ENCODE measurements at regions not wholly inside any gene's neighbourhood (a gene's known extent, or its start where the extent isn't known, plus 50 kb on each side); places are given as distances from the start of the nearest gene placed in this dataset.

DNA sequence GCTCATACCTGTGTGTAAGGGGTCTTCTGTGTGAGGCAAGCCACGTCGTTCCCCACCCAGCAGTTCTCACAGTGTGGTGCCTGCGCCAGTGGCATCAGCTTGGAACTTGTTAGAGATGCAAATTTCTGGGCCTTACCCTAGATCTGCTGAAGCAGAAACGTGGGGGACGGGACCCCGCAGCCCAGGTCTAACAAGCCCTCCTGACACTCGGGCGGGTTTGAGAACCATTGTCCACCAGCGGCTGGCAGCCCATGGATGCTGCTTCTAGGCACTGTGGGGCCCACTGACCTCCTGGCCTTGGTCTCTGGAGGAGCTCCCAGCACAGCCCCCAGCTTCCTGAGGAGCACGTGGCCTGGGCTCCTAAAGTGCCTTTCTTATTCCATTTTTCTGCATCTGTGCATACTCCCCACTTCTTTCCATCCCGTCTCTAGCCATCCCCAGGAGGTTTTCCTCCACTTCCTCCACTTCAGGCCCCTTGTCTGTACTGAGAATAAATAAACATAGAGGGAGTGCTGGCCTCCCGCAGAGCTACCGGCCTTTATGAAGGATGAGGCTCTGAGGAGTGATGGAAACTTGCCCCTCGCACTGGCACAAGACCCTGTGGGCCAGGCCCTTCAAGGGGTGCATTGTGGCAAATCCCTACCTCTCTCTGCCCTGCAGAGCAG lies 94.3 kb downstream of the GALR1 start:
- H3K79me2 ChIP-seq (ENCODE audit: insufficient read depth, low read length) = no peaks in the 10 kb centered on the region
- peaks cover 2 to 24% of the 10 kb centered on the region in 2 experiments; a peak in 2 of 5 replicates for H3K27me3 ChIP-seq (ENCODE audit: control insufficient read depth in 1 of 2, insufficient read depth in 2 of 2, low read length in 2 of 2)
- FAIRE-seq = no peak
- H3K9ac ChIP-seq (ENCODE audit: insufficient read depth, low read depth, low read length) = no peak overlapping the region
- 3% methylated on average over 5 of the region's 14 CpGs for WGBS (ENCODE audit: low lambda C conversion rate)
- POLR2A ChIA-PET = no interaction called here
- H3K36me3 ChIP-seq (replicated peaks in 1 of 2; ENCODE audit: control insufficient read depth in 1 of 2, insufficient read depth in 2 of 2, low read length in 2 of 2) = no peaks in the 10 kb centered on the region
- H2AFZ ChIP-seq (ENCODE audit: low read length) = no peak overlapping the region
- H3K9me3 ChIP-seq (ENCODE audit: low read length) = no peaks in the 10 kb centered on the region
- H3K4me2 ChIP-seq (ENCODE audit: low read depth, low read length) = no peak overlapping the region
- no peak overlapping the region for H3K4me3 ChIP-seq (replicated peaks in 1 of 3; ENCODE audit: insufficient read depth in 1 of 3, low read depth in 2 of 3, low read length in 3 of 3)
- H3K4me1 ChIP-seq (ENCODE audit: insufficient read depth, low read length) = no peaks in the 10 kb centered on the region
- intact Hi-C loops (cut with micrococcal nuclease; ENCODE audit: unreplicated experiment) (no loop called here), in situ Hi-C loops (cut with HindIII; ENCODE audit: extremely low pct_ligation_motif_present, low pct_unique_long_range_greater_than_20kb) (no loop called here)
- DNase-seq (ENCODE audit: low spot score) = no peak
- no peaks in the 10 kb centered on the region for H4K20me1 ChIP-seq (ENCODE audit: insufficient read depth, low read length)
- CTCF ChIA-PET (ENCODE audit: low intra/inter-chr PET ratio, low total read pairs) = no interaction called here
- no peak for ATAC-seq
- no TSS peak for BruUV-seq (replicated peaks)
- H3K27ac ChIP-seq (ENCODE audit: extremely low read length, insufficient read depth, low read length) = no peak overlapping the region
- TF ChIP-seq PAX8 (CRISPR knock-in tag; IDR thresholded peaks at IDR 0.05; ENCODE audit: borderline replicate concordance) (no peak), NKX3-1 (CRISPR knock-in tag; IDR thresholded peaks at IDR 0.05) (no peak), NFE2L1 (CRISPR knock-in tag; IDR thresholded peaks at IDR 0.05; ENCODE audit: borderline replicate concordance) (no peak), ADNP (CRISPR knock-in tag; IDR thresholded peaks at IDR 0.05) (no peak)
- TF ChIP-seq, protein P1, sequence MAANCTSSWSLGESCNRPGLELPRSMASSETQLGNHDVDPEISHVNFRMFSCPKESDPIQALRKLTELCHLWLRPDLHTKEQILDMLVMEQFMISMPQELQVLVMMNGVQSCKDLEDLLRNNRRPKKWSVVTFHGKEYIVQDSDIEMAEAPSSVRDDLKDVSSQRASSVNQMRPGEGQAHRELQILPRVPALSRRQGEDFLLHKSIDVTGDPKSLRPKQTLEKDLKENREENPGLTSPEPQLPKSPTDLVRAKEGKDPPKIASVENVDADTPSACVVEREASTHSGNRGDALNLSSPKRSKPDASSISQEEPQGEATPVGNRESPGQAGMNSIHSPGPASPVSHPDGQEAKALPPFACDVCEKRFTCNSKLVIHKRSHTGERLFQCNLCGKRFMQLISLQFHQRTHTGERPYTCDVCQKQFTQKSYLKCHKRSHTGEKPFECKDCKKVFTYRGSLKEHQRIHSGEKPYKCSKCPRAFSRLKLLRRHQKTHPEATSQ (CRISPR knock-in tag; IDR thresholded peaks at IDR 0.05; ENCODE audit: borderline replicate concordance) = no peak
- TF ChIP-seq, protein P2, sequence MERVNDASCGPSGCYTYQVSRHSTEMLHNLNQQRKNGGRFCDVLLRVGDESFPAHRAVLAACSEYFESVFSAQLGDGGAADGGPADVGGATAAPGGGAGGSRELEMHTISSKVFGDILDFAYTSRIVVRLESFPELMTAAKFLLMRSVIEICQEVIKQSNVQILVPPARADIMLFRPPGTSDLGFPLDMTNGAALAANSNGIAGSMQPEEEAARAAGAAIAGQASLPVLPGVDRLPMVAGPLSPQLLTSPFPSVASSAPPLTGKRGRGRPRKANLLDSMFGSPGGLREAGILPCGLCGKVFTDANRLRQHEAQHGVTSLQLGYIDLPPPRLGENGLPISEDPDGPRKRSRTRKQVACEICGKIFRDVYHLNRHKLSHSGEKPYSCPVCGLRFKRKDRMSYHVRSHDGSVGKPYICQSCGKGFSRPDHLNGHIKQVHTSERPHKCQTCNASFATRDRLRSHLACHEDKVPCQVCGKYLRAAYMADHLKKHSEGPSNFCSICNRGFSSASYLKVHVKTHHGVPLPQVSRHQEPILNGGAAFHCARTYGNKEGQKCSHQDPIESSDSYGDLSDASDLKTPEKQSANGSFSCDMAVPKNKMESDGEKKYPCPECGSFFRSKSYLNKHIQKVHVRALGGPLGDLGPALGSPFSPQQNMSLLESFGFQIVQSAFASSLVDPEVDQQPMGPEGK (CRISPR knock-in tag; IDR thresholded peaks at IDR 0.05) = no peak
- TF ChIP-seq, protein P3, sequence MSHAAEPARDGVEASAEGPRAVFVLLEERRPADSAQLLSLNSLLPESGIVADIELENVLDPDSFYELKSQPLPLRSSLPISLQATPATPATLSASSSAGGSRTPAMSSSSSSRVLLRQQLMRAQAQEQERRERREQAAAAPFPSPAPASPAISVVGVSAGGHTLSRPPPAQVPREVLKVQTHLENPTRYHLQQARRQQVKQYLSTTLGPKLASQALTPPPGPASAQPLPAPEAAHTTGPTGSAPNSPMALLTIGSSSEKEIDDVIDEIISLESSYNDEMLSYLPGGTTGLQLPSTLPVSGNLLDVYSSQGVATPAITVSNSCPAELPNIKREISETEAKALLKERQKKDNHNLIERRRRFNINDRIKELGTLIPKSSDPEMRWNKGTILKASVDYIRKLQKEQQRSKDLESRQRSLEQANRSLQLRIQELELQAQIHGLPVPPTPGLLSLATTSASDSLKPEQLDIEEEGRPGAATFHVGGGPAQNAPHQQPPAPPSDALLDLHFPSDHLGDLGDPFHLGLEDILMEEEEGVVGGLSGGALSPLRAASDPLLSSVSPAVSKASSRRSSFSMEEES (CRISPR knock-in tag; IDR thresholded peaks at IDR 0.05) = no peak
- TF ChIP-seq, protein P4, sequence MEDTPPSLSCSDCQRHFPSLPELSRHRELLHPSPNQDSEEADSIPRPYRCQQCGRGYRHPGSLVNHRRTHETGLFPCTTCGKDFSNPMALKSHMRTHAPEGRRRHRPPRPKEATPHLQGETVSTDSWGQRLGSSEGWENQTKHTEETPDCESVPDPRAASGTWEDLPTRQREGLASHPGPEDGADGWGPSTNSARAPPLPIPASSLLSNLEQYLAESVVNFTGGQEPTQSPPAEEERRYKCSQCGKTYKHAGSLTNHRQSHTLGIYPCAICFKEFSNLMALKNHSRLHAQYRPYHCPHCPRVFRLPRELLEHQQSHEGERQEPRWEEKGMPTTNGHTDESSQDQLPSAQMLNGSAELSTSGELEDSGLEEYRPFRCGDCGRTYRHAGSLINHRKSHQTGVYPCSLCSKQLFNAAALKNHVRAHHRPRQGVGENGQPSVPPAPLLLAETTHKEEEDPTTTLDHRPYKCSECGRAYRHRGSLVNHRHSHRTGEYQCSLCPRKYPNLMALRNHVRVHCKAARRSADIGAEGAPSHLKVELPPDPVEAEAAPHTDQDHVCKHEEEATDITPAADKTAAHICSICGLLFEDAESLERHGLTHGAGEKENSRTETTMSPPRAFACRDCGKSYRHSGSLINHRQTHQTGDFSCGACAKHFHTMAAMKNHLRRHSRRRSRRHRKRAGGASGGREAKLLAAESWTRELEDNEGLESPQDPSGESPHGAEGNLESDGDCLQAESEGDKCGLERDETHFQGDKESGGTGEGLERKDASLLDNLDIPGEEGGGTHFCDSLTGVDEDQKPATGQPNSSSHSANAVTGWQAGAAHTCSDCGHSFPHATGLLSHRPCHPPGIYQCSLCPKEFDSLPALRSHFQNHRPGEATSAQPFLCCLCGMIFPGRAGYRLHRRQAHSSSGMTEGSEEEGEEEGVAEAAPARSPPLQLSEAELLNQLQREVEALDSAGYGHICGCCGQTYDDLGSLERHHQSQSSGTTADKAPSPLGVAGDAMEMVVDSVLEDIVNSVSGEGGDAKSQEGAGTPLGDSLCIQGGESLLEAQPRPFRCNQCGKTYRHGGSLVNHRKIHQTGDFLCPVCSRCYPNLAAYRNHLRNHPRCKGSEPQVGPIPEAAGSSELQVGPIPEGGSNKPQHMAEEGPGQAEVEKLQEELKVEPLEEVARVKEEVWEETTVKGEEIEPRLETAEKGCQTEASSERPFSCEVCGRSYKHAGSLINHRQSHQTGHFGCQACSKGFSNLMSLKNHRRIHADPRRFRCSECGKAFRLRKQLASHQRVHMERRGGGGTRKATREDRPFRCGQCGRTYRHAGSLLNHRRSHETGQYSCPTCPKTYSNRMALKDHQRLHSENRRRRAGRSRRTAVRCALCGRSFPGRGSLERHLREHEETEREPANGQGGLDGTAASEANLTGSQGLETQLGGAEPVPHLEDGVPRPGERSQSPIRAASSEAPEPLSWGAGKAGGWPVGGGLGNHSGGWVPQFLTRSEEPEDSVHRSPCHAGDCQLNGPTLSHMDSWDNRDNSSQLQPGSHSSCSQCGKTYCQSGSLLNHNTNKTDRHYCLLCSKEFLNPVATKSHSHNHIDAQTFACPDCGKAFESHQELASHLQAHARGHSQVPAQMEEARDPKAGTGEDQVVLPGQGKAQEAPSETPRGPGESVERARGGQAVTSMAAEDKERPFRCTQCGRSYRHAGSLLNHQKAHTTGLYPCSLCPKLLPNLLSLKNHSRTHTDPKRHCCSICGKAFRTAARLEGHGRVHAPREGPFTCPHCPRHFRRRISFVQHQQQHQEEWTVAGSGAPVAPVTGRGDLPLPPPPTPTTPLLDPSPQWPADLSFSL (CRISPR knock-in tag; IDR thresholded peaks at IDR 0.05) = no peak
- TF ChIP-seq, protein P5, sequence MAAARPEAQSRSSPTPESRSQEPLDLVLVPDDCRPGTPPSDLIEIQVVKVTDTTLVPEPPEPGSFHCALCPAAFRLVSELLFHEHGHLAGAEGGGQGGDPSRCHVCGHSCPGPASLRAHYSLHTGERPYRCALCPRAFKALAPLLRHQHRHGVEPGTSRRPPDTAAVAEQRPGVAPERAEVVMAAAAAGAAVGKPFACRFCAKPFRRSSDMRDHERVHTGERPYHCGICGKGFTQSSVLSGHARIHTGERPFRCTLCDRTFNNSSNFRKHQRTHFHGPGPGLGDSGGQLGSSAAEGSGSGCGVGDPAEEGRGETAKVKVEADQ (CRISPR knock-in tag; IDR thresholded peaks at IDR 0.05; ENCODE audit: borderline replicate concordance) = no peak

Data from HepG2 (cell line).